ENCODE measurements at regions not wholly inside any gene's neighbourhood (a gene's known extent, or its start where the extent isn't known, plus 50 kb on each side); places are given as distances from the start of the nearest gene placed in this dataset.

GRCh38 chr5:109479260-109479860, 69.6 kb upstream of the PJA2 start:
- DNase-seq (ENCODE audit: low spot score), result no peak
- no peak overlapping the region for H3K4me3 ChIP-seq (ENCODE audit: low read depth in 1 of 3, low read length in 3 of 3)
- no peaks in the 10 kb centered on the region for H3K9me3 ChIP-seq (ENCODE audit: control insufficient read depth in 4 of 4, low read length in 3 of 4)
- no peak overlapping the region for H3K27ac ChIP-seq (ENCODE audit: low read depth in 1 of 2, low read length in 2 of 2)
- peaks cover 0 to 6% (median 3%) of the 10 kb centered on the region in 4 donors for H3K4me1 ChIP-seq (ENCODE audit: control insufficient read depth in 4 of 4, insufficient read depth in 4 of 4, low read length in 3 of 4)
- no peaks in the 10 kb centered on the region for H3K27me3 ChIP-seq (ENCODE audit: control insufficient read depth in 4 of 4, insufficient read depth in 4 of 4, low read length in 3 of 4)
- TF ChIP-seq YY1 (IDR thresholded peaks at IDR 0.05) (no peak), RAD21 (IDR thresholded peaks at IDR 0.05) (peak; percentile 68 to 73)
- TF ChIP-seq, protein P1, sequence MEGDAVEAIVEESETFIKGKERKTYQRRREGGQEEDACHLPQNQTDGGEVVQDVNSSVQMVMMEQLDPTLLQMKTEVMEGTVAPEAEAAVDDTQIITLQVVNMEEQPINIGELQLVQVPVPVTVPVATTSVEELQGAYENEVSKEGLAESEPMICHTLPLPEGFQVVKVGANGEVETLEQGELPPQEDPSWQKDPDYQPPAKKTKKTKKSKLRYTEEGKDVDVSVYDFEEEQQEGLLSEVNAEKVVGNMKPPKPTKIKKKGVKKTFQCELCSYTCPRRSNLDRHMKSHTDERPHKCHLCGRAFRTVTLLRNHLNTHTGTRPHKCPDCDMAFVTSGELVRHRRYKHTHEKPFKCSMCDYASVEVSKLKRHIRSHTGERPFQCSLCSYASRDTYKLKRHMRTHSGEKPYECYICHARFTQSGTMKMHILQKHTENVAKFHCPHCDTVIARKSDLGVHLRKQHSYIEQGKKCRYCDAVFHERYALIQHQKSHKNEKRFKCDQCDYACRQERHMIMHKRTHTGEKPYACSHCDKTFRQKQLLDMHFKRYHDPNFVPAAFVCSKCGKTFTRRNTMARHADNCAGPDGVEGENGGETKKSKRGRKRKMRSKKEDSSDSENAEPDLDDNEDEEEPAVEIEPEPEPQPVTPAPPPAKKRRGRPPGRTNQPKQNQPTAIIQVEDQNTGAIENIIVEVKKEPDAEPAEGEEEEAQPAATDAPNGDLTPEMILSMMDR (IDR thresholded peaks at IDR 0.05; ENCODE audit: low read depth, low read length, missing input control), result peak; percentile 25
- TF ChIP-seq, protein P2, sequence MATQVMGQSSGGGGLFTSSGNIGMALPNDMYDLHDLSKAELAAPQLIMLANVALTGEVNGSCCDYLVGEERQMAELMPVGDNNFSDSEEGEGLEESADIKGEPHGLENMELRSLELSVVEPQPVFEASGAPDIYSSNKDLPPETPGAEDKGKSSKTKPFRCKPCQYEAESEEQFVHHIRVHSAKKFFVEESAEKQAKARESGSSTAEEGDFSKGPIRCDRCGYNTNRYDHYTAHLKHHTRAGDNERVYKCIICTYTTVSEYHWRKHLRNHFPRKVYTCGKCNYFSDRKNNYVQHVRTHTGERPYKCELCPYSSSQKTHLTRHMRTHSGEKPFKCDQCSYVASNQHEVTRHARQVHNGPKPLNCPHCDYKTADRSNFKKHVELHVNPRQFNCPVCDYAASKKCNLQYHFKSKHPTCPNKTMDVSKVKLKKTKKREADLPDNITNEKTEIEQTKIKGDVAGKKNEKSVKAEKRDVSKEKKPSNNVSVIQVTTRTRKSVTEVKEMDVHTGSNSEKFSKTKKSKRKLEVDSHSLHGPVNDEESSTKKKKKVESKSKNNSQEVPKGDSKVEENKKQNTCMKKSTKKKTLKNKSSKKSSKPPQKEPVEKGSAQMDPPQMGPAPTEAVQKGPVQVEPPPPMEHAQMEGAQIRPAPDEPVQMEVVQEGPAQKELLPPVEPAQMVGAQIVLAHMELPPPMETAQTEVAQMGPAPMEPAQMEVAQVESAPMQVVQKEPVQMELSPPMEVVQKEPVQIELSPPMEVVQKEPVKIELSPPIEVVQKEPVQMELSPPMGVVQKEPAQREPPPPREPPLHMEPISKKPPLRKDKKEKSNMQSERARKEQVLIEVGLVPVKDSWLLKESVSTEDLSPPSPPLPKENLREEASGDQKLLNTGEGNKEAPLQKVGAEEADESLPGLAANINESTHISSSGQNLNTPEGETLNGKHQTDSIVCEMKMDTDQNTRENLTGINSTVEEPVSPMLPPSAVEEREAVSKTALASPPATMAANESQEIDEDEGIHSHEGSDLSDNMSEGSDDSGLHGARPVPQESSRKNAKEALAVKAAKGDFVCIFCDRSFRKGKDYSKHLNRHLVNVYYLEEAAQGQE (IDR thresholded peaks at IDR 0.05), result no peak
- H3K9ac ChIP-seq (ENCODE audit: low read depth in 1 of 2, low read length in 2 of 2), result no peak overlapping the region
- H3K36me3 ChIP-seq (ENCODE audit: control insufficient read depth in 4 of 4, insufficient read depth in 3 of 4, low read depth in 1 of 4, low read length in 3 of 4), result no peaks in the 10 kb centered on the region
- WGBS, result 95% methylated on average over 2 of the region's 2 CpGs

DNA sequence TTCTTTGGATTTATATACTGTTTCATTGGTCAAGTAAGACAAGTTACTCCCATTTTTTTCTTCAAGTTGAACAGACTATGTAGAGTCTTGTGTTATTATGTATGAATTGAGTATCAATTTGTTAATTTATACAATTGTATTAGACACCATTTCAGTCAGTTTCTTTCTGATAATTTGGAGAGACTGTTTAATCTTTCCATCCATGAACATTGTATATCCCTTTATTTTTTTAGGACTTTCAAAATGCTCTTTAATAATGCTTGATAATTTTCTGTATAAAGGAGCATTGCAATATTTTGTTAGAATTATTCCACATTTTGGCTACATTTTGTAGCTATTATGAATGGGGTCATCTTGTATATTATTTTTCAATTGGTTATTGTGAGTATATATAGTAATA, 69.1 kb upstream of the PJA2 start:
- TF ChIP-seq, protein P3, sequence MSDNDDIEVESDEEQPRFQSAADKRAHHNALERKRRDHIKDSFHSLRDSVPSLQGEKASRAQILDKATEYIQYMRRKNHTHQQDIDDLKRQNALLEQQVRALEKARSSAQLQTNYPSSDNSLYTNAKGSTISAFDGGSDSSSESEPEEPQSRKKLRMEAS (IDR thresholded peaks at IDR 0.05), result no peak
- TF ChIP-seq NR2F2 (IDR thresholded peaks at IDR 0.05), result no peak
- Histone ChIP-seq H3K27ac (ENCODE audit: low read depth in 1 of 2, low read length in 2 of 2) (no peak overlapping the region), H3K9me3 (ENCODE audit: control insufficient read depth in 4 of 4, low read length in 3 of 4) (no peaks in the 10 kb centered on the region), H3K36me3 (ENCODE audit: control insufficient read depth in 4 of 4, insufficient read depth in 3 of 4, low read depth in 1 of 4, low read length in 3 of 4) (no peaks in the 10 kb centered on the region), H3K9ac (ENCODE audit: low read depth in 1 of 2, low read length in 2 of 2) (no peak overlapping the region), H3K4me3 (ENCODE audit: low read depth in 1 of 3, low read length in 3 of 3) (no peak overlapping the region), H3K27me3 (ENCODE audit: control insufficient read depth in 4 of 4, insufficient read depth in 4 of 4, low read length in 3 of 4) (no peaks in the 10 kb centered on the region), H3K4me1 (ENCODE audit: control insufficient read depth in 4 of 4, insufficient read depth in 4 of 4, low read length in 3 of 4) (peaks cover 0 to under 1% (median 0%) of the 10 kb centered on the region in 4 donors)
- DNase-seq (ENCODE audit: low spot score), result no peak

GRCh38 chr5:109476292-109476691, 66.5 kb upstream of the PJA2 start:
- no peaks in the 10 kb centered on the region for H3K36me3 ChIP-seq (ENCODE audit: control insufficient read depth in 4 of 4, insufficient read depth in 3 of 4, low read depth in 1 of 4, low read length in 3 of 4)
- TF ChIP-seq, protein P4, sequence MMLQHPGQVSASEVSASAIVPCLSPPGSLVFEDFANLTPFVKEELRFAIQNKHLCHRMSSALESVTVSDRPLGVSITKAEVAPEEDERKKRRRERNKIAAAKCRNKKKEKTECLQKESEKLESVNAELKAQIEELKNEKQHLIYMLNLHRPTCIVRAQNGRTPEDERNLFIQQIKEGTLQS (IDR thresholded peaks at IDR 0.05), result no peak
- no peak for TF ChIP-seq NR2F2 (IDR thresholded peaks at IDR 0.05)
- no peak overlapping the region for H3K27ac ChIP-seq (ENCODE audit: low read depth in 1 of 2, low read length in 2 of 2)
- no peak for DNase-seq (ENCODE audit: low spot score)
- H3K4me1 ChIP-seq (ENCODE audit: control insufficient read depth in 4 of 4, insufficient read depth in 4 of 4, low read length in 3 of 4), result no peaks in the 10 kb centered on the region
- no peaks in the 10 kb centered on the region for H3K27me3 ChIP-seq (ENCODE audit: control insufficient read depth in 4 of 4, insufficient read depth in 4 of 4, low read length in 3 of 4)
- 74% methylated on average over 2 of the region's 2 CpGs for WGBS
- H3K9me3 ChIP-seq (ENCODE audit: control insufficient read depth in 4 of 4, low read length in 3 of 4), result no peaks in the 10 kb centered on the region
- no peak overlapping the region for H3K4me3 ChIP-seq (ENCODE audit: low read depth in 1 of 3, low read length in 3 of 3)
- no peak overlapping the region for H3K9ac ChIP-seq (ENCODE audit: low read depth in 1 of 2, low read length in 2 of 2)
